Esophagus squamous epithelium (tissue), 5 donors: ENCODE measurements at regions not wholly inside any gene's neighbourhood (a gene's known extent, or its start where the extent isn't known, plus 50 kb on each side); places are given as distances from the start of the nearest gene placed in this dataset.

Experiments used
- DNase-seq: peaks from one replicate; lab custom pipeline; 2025; lab: John Stamatoyannopoulos, UW
- H3K27ac ChIP-seq, 4 donors: fragments of 200-600 bp; sonication (generic); one replicate each; pipeline ENCODE4 v1.5.1; 2016 to 2019; ENCODE audit warnings: mild to moderate bottlenecking in 1 of 4
- H3K27me3 ChIP-seq, 4 donors: fragments of 200-600 bp; sonication (generic); 1 replicate in 3 of 4; 2 replicates in 1 of 4; pipeline versions ENCODE4 v1.5.1 to v1.6.0; 2017 to 2021; ENCODE audit warnings: antibody characterized with exemption in 1 of 4
- H3K36me3 ChIP-seq, 3 donors: fragments of 200-600 bp; sonication (generic); one replicate each; pipeline ENCODE4 v1.5.1; 2016 to 2019
- H3K4me1 ChIP-seq, 3 donors: fragments of 200-600 bp; sonication (generic); one replicate each; pipeline ENCODE4 v1.5.1; 2017 to 2019
- H3K4me3 ChIP-seq, 4 donors: fragments of 200-600 bp; sonication (generic); 1 replicate in 3 of 4; 2 replicates in 1 of 4; pipeline ENCODE4 v1.5.1; 2016 to 2019; ENCODE audit warnings: mild to moderate bottlenecking in 2 of 4, moderate library complexity in 1 of 4
- H3K9me3 ChIP-seq, 3 donors: fragments of 200-600 bp; sonication (generic); one replicate each; pipeline ENCODE4 v1.5.1; 2016 to 2019
- POLR2A ChIP-seq, 4 donors: fragments of 450-650 bp; IDR thresholded peaks; one replicate each; pipeline ENCODE4 v1.6.1; 2017; ENCODE audit warnings: antibody characterized with exemption in 4 of 4, mild to moderate bottlenecking in 4 of 4, moderate library complexity in 3 of 4
- WGBS, 2 donors: methylation state at CpG; one replicate each; pipeline ENCODE4 v1.1.5; 2018; 5-methylcytosine and 5-hydroxymethylcytosine counted together
- intact Hi-C: fragments of 100-400 bp; cut with DNase I; formaldehyde crosslinking; loops from one replicate; pipeline ENCODE4 v1.15.0; 2022
- TF ChIP-seq, protein P1 (sequence below), 6 experiments: fragments of 450-650 bp in 4 of 6; fragments of 200-600 bp in 2 of 6; sonication (generic) in 2 of 6; IDR thresholded peaks; one replicate each; pipeline ENCODE4 v1.5.1; 2016 to 2019; ENCODE audit warnings: antibody characterized with exemption in 6 of 6, mild to moderate bottlenecking in 4 of 6, moderate library complexity in 4 of 6
- donor health status: DM: yes; HTN: yes; CAD: no.

DNA sequence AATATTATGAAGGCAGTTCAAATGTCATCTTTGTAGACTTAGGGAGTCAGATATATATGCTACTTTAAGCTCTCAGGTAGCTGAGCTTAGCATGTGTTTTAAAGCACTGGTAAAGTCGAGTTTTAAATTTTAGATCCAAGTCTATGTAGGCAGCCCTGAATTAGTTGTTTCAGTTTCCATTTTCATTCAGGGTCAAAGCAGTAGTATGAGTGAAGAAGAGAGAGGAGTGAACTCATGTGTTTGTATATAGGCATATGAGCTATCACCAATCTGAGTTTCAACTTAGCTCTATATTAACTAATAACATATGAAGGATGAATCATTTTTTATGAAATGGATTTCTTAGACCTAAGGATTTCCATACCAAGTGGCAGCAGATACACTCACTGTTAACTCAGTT is 1353.4 kb downstream of the FSTL5 start:
- Histone ChIP-seq H3K4me3 (no peak overlapping the region), H3K9me3 (no peaks in the 10 kb centered on the region), H3K4me1 (no peaks in the 10 kb centered on the region), H3K27me3 (no peaks in the 10 kb centered on the region), H3K27ac (no peak overlapping the region), H3K36me3 (no peaks in the 10 kb centered on the region)
- whole genome bisulfite sequencing, 2 donors = 45 to 47% methylated on average over 1 of the region's 1 CpG
- intact Hi-C loops = no loop called here
- DNase-seq = no peak
- TF ChIP-seq, protein P1, sequence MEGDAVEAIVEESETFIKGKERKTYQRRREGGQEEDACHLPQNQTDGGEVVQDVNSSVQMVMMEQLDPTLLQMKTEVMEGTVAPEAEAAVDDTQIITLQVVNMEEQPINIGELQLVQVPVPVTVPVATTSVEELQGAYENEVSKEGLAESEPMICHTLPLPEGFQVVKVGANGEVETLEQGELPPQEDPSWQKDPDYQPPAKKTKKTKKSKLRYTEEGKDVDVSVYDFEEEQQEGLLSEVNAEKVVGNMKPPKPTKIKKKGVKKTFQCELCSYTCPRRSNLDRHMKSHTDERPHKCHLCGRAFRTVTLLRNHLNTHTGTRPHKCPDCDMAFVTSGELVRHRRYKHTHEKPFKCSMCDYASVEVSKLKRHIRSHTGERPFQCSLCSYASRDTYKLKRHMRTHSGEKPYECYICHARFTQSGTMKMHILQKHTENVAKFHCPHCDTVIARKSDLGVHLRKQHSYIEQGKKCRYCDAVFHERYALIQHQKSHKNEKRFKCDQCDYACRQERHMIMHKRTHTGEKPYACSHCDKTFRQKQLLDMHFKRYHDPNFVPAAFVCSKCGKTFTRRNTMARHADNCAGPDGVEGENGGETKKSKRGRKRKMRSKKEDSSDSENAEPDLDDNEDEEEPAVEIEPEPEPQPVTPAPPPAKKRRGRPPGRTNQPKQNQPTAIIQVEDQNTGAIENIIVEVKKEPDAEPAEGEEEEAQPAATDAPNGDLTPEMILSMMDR (IDR thresholded peaks at IDR 0.05) = no peak
- no peak for TF ChIP-seq POLR2A (IDR thresholded peaks at IDR 0.05)

DNA sequence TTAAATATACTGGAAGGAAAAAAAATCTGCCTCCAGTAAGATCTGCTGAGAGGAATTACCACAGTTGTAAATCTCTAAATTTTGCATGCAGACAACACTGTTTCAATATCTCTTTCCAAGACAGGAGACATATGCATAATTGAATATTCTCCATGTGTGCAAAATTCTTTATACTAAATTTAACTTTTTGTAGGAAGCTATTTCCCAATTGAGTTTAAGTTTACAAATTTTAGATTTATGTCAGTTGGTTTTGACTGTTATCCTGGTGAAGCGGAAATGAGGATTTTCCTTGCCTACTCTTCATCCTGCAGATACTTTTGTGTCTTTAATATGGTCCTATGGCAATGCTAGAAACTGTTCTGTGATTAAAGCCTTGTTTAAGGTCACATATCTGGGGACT is 1352.9 kb downstream of the FSTL5 start:
- Histone ChIP-seq H3K9me3 (no peaks in the 10 kb centered on the region), H3K27me3 (no peaks in the 10 kb centered on the region), H3K4me3 (no peak overlapping the region), H3K27ac (no peak overlapping the region), H3K4me1 (no peaks in the 10 kb centered on the region), H3K36me3 (no peaks in the 10 kb centered on the region)
- TF ChIP-seq, protein P1 (IDR thresholded peaks at IDR 0.05) = no peak
- TF ChIP-seq POLR2A (IDR thresholded peaks at IDR 0.05) = no peak
- intact Hi-C loops = no loop called here
- 59 to 86% methylated on average over 1 of the region's 1 CpG for WGBS, 2 donors
- DNase-seq = no peak

DNA sequence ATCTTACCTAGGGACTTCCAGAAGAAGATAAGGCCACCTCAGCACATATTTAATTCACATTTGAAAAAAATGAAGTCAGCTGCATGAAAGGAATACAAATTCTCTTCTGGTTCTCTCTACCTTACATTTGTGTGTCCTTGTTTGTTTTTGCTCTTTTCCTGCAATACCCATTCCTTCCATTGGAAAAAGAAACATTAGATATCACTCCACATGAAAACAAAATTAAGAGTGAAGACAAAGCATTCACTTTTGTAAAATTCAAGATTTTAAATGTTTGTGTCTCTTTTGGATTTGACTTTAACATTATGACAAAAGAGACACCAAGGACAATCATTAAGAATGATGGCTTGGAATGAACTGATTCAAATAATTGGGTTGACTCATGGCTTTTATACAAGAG is 1351.8 kb downstream of the FSTL5 start:
- intact Hi-C loops = no loop called here
- Histone ChIP-seq H3K36me3 (no peaks in the 10 kb centered on the region), H3K4me1 (no peaks in the 10 kb centered on the region), H3K27ac (no peak overlapping the region), H3K27me3 (no peaks in the 10 kb centered on the region), H3K4me3 (no peak overlapping the region), H3K9me3 (no peaks in the 10 kb centered on the region)
- TF ChIP-seq, protein P1 (IDR thresholded peaks at IDR 0.05) = no peak
- TF ChIP-seq POLR2A (IDR thresholded peaks at IDR 0.05) = no peak
- no peak for DNase-seq

DNA sequence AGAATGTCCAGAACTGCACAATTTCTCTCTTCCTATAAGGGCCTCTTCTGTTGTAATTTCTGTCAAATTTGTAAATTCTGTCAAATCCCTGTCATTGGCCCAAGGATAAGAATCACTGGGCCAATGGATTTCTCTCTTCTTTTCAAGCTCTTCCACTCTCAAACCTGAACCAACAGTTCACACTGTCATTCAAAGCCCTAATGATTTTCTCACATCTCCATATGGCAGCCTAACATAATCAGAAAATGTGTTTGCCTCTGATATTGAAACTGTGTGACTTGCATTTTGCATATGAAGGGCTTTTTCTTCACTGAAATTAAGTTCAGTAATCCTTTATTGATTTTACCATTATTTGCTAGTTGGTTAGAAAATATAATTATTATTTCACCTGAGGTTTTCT is 1349.1 kb downstream of the FSTL5 start:
- H3K27me3 ChIP-seq = no peaks in the 10 kb centered on the region
- H3K36me3 ChIP-seq = no peaks in the 10 kb centered on the region
- DNase-seq = no peak
- TF ChIP-seq, protein P1 (IDR thresholded peaks at IDR 0.05) = no peak
- TF ChIP-seq POLR2A (IDR thresholded peaks at IDR 0.05) = no peak
- no peak overlapping the region for H3K27ac ChIP-seq
- no peak overlapping the region for H3K4me3 ChIP-seq
- intact Hi-C loops = no loop called here
- H3K4me1 ChIP-seq = no peaks in the 10 kb centered on the region
- H3K9me3 ChIP-seq = no peaks in the 10 kb centered on the region

DNA sequence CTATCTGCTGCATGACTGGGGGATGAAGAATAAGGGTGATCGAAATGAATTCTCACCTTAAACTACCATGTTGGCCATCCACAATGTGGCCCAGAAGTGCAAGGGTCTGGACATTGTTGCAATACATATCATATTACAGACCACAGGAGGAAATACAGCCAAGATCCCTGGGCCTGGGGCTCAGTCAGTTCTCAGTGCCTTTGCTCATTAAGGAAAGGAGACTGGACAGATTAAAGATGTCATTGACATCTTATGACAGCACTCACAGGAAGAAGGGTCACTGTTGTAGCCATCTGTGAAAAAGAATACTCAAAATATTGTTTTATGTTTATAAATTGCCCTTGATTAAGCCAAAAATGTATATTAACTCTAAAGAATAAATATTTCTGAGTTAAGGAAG is 1345.2 kb downstream of the FSTL5 start:
- H3K9me3 ChIP-seq = no peaks in the 10 kb centered on the region
- H3K27me3 ChIP-seq = no peaks in the 10 kb centered on the region
- no peak overlapping the region for H3K4me3 ChIP-seq
- H3K4me1 ChIP-seq = no peaks in the 10 kb centered on the region
- intact Hi-C loops = no loop called here
- 88 to 100% methylated on average over 1 of the region's 1 CpG for WGBS, 2 donors
- no peaks in the 10 kb centered on the region for H3K36me3 ChIP-seq
- no peak overlapping the region for H3K27ac ChIP-seq
- no peak for DNase-seq
- TF ChIP-seq POLR2A (IDR thresholded peaks at IDR 0.05) = no peak
- TF ChIP-seq, protein P1 (IDR thresholded peaks at IDR 0.05) = no peak
